22Rv1 (cell line): ENCODE measurements at regions not wholly inside any gene's neighbourhood (a gene's known extent, or its start where the extent isn't known, plus 50 kb on each side); places are given as distances from the start of the nearest gene placed in this dataset.

Source experiments
- ZFX ChIP-seq: fragments of 450-650 bp; IDR thresholded peaks from 2 replicates; pipeline ENCODE4 v1.6.1; 2017; ENCODE audit warnings: antibody characterized with exemption, borderline replicate concordance
- TF ChIP-seq, protein P1 (sequence below): fragments of 450-650 bp; IDR thresholded peaks from 2 replicates; pipeline ENCODE4 v1.5.1; 2017; ENCODE audit warnings: mild to moderate bottlenecking

DNA sequence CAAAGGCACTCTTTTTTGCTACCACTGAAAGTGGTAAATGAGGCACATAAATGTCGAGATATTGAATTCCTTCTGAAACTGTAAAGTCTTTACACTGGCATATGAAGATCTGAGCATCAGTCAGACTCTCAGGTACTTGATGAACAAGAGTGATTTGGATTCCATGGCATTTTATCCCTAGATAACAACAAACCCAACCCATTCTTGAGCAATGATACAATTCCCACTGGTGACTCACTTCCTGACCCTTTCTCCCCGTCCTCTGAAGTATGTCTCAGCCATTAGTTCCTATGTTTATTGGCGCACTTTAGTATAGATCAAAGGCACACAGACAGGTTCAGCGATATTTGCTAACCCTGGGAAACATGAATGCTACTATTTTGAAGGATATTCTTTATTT, 147.0 kb upstream of the RBFOX1 start:
- TF ChIP-seq, protein P1, sequence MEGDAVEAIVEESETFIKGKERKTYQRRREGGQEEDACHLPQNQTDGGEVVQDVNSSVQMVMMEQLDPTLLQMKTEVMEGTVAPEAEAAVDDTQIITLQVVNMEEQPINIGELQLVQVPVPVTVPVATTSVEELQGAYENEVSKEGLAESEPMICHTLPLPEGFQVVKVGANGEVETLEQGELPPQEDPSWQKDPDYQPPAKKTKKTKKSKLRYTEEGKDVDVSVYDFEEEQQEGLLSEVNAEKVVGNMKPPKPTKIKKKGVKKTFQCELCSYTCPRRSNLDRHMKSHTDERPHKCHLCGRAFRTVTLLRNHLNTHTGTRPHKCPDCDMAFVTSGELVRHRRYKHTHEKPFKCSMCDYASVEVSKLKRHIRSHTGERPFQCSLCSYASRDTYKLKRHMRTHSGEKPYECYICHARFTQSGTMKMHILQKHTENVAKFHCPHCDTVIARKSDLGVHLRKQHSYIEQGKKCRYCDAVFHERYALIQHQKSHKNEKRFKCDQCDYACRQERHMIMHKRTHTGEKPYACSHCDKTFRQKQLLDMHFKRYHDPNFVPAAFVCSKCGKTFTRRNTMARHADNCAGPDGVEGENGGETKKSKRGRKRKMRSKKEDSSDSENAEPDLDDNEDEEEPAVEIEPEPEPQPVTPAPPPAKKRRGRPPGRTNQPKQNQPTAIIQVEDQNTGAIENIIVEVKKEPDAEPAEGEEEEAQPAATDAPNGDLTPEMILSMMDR: no peak
- no peak for TF ChIP-seq ZFX
